Activated naive CD4-positive, alpha-beta T cell treated with Interleukin-2 at 50 U/mL for 16 hours (primary cell): ENCODE measurements at regions not wholly inside any gene's neighbourhood (a gene's known extent, or its start where the extent isn't known, plus 50 kb on each side); places are given as distances from the start of the nearest gene placed in this dataset.

Experiments used
- DNase-seq: peaks from one replicate; pipeline ENCODE4 v3.0.0-alpha.2; 2020

DNA sequence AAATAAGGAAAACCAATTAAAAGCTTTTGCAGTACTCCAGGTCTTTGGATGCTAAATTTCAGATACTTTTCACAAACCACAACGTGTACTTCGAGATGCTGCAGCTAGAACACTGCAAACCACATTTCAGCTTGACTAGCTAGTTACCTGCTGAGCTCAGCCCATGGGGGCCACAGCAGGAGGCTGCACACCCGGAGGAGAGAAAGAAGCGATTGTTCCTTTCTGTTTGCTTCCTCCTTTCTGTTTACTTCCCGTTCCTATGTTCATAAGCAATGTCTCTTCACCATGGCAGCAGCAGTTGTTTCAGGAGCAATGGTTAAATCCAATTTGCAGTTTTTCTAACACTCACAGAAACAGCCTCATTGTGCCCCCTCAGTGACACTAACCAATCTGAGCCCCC is 225.6 kb upstream of the FGGY start:
- no peak for DNase-seq

DNA sequence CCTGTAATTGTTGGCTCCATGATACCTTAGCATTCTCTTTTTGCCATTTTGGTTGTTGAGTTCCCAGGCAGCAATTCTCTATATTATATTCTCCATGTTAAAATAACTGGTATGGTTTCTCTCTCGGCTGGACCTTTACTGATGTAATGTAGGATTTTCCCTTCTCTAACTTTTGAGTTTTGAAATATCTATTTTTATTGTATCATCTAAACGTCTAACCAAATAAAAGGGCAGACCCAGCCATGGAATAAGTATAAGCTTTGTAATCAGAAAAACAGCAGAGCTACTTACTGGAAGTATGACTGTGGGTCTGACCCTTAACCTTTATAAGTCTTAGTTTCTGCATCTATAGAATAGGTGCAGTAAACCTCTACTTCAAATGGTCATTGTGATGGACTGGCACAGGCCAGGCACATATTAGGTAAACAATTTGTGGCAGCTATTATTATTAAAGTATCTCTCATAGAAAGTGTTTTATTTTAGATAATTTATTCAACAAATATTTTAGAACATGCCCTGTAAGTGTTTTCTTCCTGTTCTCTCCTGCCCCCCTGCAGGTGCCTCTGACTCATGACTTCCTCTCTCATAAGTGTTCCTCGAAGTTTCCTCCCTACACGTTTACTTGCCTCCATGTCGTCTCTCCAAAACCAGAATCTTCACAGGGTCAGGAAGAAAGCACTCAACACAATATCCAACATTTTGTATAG is 224.9 kb upstream of the FGGY start:
- DNase-seq, result peak; percentile 3

DNA sequence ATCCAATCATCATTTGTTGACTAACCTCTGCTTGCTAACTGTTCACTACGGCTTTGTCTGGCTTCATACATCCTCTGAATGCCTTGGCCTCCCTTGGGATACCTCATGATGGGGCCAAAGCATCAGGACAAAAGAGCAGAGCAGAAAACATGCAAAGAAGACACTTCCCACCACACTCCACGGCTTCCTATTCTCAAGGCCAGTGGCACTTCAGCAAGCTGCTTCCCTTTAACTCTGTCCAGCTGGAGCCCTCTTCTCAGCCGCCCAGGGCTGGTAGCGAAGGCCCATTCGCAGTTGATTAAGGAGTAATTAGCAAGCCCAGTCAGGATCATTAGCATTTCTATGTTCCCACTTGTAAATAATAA is 224.3 kb upstream of the FGGY start:
- DNase-seq, result no peak

DNA sequence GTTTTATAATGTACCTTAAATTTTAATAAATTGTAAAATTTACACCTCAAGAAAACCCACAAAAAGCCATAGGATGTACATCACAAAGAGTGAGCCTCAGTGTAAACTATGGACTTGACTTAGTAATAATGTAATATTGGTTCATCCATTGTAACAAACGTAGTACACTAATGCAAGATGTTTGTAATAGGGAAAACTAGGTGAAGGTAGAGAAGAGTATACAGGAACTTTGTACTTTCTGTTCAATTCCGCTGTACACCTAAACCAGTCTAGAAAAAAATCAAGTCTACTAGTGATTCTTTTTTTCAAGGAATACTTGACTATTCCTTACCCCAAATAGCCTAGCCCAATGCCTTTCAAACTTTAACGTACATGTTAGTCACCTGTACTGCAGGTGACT is 222.3 kb upstream of the FGGY start:
- no peak for DNase-seq

DNA sequence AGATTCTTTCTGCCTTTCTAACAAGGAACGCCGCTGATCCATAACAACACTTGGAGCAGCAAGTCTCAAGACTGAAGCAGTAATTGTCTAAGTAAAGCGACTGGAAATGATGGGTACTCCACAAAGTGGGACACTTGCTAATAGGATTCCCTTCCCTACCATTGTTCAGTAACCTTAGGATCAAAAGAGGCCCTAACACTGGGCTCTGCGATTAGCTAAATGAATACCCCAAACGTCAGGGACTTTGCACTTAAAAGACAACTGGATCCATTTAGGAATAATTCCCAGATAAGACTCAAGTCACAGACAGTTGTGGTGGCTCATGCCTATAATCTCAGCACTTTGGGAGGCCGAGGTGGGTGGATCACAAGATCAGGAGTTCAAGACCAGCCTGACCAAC is 221.9 kb upstream of the FGGY start:
- no peak for DNase-seq

DNA sequence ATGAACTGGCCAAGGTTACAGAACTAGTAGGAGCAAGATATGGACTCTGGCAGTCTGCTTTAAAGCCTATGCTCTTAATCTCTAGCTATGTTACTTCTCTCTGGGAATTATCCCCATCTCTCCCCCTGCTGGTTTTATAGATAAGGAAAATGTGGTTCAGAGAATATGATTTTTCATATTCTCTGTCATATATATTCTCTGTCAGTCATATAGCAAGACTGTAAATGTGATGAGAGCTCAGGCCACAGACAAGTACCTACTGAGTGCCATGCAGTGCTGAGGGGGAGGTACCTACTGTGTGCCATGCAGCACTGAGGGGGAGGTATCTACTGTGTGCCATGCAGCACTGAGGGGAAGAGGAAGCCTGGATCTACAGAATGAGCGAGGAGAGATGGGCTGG is 220.3 kb upstream of the FGGY start:
- DNase-seq, result no peak

DNA sequence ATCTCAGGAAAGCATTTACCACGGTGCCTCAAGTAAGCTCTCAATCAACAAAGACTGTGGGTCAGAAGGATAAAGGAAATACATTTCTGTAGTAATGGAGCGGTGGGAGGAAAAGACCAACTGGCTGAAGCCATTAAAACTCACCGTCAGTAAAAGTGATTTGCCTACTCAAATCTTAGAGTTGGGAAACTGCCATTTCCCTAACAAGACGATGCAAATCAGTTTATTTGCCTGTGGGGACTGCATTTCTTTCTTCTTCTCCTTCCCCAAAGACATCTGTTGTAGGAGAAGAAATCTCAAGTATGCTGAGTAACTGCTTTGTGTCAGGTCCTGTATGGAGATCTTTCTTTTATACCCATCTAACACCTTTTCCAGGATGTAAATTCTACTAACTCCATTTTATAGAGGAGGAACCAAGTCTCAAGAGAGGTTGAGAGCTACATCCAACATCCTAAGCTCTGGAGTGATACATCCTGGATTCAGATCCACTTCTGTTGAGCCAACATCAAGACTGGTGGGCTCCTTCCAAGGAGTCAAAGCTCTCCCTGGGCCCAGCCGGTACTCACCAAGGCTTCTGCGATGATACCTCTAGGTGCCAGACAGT is 219.3 kb upstream of the FGGY start:
- no peak for DNase-seq

DNA sequence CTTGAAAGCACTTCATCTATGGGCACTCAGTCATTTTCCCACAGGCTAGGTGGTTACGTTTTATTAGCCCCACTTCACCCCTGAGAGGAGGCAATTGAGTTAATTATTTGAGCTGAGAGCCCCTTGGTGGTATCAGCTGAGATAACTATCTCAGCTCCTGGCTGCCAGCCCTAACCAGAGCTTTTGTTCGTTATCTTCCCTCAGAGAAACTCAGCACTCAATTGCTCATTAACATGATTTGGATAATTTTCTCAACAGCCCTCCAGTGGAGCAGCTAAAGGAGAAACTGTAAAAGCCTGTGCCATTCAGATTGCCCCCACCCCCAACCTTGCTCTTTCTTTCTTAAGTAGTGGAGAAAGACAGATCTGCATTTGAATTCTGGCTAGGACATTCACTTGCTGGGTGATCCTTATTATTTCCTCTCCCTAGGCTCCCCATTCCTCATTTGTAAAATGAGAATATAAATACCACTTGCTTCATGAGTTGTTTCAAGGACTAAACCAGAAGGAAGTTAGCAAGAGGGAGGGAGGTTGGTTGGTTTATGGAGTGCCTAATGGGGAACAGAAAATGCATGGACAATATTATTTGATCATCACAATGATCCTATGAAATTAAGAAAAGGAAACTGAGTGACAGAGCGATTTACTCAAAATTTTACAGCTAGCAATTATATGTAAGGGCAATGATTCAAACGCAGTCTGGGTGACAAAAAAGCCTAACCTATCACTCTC is 218.7 kb upstream of the FGGY start:
- no peak for DNase-seq

DNA sequence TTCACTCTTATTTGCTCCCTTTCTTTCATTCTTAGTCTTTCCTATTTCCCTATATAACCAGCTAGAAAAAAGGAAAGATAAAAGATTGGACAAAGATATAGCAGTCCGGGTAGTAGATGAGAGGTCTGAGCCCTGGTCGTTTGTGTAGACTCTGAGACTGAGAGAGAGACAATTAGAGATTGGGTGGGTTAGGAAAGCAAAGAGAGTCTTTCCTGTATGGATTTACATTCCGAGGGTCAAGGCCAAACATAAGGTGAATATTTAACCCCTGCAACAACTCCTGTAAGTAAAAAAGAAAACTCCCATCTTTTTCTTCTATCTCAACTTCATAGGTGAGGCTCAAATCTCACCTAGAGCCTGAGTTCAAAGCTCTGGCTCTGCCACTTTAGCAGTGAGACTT is 218.0 kb upstream of the FGGY start:
- DNase-seq, result no peak

DNA sequence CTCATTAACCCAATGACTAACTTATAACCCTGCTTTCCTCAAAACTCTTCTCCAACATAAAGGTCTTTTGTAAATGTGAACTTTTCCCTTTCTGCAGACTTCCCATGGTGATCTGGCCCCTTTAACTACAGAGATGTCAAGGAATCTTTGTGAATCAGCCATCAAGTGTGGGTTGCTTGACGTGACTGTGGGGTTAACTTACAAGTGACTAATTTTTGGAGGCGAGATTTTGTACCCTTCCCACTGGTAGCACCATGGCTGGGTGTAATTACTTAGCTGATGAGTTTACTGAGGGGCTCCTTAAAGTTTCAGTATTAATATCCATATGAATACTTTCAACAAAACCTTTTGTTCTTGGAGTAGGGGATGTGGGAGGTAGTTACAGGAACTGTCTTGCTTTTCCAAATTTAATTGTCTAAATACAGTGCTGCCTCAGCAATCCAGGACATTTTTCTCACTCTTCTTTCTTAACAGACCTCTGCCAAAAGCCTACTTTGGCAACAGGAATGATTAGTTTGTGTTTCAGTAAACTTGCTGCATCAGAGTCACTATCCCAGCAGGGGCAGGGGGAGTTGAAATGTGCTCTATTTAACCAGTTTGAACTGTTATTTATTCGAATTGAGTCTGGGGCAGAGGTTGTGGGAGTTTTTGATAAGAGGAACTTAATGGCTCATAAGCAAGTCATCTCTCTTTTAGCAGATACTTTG is 217.3 kb upstream of the FGGY start:
- no peak for DNase-seq

DNA sequence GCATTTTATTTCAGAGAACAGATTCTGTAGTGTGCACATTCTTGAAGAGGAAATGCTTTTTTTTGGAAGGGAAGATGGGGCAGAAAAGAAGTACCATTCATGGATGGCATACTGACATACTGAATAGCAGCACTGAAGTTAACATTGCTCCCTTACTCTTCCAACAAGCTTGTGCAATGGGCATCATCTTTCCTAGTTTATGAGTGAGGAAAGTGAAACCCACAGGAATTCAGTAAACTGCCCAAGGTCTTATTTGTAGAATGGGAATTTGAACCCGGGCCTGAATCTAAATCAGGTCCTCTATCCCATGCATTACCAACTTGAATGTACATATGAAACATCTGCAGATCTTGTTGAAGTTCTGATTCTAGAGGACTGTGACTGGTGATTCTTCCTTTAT is 215.7 kb upstream of the FGGY start:
- DNase-seq, result no peak

DNA sequence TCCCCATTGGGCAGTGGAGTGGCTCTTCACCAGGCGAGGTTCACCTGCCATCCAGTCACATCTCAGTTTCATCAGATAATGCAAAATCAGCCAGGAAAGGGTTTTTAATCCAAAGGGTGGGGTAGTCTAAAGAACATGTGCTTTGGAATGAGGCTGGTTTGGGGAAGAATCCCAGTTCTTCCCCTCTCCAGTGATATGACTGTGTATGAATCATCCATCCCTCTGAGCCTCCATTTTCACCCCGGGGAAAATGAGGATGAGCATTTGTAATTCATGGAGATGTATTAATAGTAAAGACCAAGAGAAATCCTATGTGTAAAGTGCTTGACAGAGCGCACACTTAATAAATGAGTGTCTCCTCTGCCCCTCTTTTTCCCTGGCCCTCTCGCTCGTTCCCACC is 215.1 kb upstream of the FGGY start:
- no peak for DNase-seq

DNA sequence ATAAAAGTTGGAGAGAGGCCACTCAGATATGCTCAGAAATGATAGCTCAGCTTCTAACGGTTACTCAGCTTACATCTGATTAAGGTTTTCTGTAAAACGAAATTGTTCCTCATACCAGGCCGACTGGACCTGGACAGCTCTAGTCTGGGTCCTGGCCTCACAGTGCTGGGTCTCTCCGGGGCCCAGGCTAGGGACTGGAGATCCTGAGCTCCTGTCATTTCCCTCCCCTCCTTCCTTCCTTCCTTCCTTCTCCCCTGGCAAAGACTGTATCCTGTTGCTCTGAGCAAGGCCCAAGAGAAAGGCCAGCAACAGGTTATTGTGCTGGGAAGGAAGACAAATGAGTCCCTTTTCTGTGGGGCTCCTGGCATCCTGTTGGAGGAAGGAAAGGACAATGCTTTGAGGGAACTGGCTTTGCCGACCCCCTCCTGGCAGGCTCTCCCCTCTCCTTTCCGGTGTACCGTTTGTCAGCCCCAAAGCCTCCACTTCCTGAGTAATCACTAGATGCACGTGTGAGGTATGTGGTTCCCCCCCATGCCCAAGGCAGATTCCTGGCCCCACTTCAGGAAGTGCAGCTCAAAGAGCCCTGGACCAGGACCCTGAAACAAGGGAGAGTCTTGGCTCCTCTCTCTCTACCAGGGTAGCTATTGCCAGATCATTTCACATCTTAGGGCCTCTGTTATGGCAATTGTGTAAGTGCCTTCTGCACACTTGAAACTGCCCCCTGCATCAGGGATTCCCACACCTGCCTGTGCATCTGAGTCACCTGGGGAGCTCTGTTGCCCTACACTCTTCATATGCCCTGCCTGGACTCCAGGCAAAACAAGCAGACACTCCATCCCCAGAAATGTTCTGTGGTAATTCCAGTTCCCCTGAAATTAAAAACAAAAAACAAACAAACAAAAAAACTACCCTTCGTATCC is 212.7 kb upstream of the FGGY start:
- DNase-seq, result no peak

DNA sequence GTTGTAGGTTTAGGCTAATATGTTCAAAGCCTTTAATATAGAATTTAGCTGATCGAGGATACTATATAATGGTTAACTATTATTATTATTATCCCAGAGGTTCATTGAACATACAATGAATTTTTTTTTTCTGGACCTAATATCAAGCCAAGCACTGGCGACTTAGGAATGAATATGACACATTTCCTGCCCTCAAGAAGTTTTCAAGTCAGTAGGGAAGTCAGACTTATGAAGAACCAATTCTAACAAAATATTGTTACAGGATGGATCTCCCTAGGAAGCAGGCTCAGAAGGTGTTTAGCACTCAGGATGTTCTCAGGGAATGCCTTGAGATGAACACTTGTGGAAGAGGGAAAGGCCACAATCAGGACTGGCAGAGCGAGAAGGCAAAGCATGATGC is 211.8 kb upstream of the FGGY start:
- DNase-seq, result no peak

DNA sequence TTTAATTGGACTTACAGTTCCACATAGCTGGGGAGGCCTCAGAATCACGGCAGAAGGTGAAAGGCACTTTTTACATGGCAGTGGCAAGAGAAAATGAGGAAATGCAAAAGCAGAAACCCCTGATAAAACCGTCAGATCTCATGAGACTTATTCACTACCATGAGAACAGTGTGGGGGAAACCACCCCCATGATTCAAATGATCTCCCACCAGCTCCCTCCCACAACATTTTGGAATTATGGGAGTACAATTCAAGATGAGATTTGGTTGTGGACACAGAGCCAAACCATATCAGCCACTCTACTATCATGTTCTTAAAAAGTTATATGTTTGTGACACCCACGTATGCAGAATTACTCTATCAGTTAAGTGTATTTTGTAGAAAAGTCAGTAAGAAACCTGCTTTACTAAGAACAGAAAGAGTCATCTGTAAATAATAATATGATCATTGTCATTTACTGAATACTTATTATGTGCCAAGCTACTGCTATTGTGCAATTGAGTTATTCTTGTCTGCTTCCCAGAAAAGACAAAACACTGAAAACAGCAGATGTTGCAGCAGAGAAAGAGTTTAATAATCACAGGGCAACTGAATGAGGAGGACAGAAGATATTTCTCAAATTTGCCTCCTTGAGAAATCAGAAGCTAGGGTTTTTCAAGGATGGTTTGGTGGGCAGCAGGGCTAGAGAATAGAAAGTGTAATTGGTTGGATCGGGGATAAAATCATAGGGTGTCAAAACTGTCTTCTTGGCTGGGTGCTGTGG is 207.7 kb upstream of the FGGY start:
- no peak for DNase-seq

DNA sequence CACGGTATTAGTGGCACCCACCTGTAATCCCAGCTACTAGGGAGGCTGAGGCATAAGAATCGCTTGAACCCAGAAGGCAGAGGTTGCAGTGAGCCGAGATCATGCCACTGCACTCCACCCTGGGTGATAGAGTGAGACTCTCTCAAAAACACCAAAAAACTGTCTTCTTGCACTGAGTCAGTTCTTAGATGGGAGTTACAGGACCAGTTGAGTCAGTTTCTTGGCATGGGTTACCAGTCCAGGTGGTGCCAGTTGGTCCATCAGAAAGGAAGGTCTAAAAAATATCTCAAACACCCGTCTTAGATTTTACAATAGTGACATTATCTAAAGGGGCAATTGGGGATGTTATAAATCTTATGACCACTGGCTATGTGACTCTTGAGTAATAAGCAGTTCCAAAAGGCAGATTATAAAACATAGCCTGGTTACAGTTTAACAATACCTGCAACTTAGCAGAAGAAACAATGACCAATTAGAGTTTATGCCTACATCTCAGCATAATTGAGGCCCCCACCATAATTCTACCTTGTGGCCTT is 206.9 kb upstream of the FGGY start:
- no peak for DNase-seq

DNA sequence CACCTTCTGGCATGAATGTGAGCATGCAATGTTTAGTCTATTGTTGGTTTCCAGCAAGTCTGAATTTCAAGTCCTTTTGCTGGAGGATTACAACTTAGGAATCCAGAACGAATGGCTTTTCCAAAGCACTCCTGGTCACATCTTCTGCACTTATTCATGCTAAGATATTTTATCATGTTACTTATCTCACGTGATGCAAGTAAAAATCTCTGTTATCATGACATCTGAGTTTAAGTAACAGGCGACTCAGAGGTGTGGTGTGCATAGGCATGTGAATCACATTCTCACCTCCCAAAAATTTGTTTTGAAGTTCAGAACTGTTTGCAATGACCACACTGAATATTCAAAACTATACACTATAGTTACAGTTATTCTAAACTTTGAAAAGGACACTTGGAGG is 204.8 kb upstream of the FGGY start:
- no peak for DNase-seq

DNA sequence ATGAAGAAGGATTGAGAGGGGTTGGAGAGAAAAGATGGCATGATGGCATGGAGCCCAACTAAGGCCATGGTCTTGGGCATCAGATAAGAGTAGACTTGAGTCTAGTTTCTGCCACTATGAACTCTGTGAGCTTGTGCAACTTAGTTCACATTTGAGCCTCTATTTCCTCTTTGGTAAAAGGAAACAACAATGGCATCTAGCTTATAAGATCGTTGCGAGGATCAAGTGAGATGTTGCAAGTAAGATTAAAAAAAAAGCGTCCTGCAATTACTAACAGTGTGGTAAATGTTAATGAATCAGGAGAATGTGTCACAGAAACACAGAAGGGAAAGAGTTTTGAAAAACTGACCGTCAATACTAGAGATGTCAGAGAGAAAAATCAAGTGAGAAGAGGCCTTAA is 202.9 kb upstream of the FGGY start:
- no peak for DNase-seq

DNA sequence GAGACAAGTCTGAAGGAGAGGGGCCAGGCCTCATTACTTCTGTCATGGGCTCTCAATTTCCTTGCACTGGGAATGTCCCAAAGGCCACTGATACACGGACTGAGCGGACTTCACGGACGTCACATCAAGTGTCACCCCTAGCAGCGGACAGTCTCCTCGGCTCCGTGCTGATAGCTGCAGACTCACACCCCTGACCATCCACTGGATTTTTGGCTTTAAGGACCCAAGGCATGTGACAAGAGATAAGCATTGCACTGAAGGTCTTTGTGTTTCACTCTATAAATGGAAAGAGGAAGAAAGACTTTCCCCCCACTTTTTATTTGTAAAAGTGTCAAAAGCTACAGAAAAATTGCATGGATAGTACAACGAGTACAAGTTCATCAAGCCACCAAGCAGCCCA is 200.4 kb upstream of the FGGY start:
- DNase-seq, result no peak

DNA sequence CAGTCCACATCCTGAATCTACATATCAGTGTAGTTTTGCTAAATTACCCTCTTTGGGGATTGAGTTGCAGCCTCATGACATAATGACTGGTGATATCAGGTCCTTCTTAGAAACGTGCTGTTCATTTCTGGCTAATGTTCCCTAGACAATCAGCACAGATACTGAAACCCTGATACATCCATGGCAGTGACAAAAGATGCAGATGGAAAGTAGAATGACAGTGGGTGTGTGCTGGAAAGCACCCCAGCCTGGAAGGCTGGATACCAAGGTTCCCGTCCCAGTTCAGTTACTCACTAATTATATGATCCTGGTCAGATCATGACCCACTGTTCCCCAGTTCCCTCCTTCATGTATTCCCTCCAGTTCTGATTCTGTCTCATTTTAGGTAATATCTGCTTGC is 198.2 kb upstream of the FGGY start:
- no peak for DNase-seq

DNA sequence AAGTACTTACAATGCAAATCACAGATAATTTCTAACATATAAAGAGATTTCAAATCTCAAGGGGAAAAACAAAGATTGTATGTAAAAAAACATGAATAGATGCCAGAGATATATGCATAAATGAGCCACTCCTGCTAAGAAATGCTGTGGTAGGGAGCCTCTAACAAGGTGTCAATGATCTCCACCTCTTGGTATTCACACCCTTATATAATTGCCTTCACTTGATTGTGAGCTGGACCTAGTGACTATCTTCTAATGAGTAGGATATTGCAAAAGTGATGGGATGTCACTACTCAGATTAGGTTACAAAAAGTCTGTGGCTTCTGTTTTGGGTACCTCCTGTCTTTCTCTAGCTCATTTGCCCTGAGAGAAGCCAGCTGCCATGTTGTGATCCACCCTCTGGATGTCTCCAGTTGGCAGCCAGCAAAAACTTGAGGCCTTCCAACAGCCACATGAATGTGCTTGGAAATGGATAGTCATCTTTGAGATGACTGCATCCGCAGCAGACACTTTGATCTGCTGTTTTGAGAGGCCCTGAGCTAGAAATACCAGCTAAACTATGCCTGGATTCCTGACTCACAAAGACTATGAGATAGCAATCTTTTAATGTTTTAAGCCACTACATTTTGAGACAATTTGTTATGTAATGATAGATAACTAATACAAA is 196.1 kb upstream of the FGGY start:
- no peak for DNase-seq
